ENCODE measurements at regions not wholly inside any gene's neighbourhood (a gene's known extent, or its start where the extent isn't known, plus 50 kb on each side); places are given as distances from the start of the nearest gene placed in this dataset.

DNA sequence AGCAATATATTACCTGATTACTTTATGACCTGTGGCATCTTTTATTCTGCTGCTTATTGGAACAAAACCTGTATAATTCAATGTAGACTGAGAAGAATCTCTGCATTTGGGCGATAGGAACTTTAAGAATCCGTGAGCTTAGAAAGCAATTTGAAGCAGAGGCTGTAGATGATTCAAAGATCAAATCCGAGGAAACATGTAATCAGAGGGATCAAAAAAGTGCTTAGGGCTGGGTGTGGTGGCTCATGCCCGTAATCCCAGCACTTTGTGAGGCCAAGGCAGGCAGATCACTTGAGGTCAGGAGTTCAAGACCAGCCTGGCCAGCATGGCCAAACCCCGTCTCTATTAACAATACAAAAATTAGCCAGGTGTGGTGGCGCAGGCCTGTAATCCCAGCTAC lies 198.4 kb downstream of the MTX2 start:
- WGBS, result 74% methylated on average over 6 of the region's 6 CpGs
- no peak overlapping the region for H3K27ac ChIP-seq (ENCODE audit: low read depth)
- no peaks in the 10 kb centered on the region for H3K36me3 ChIP-seq (ENCODE audit: insufficient read depth)
- no peak for DNase-seq (ENCODE audit: extremely low spot score)
- no peaks in the 10 kb centered on the region for H3K4me1 ChIP-seq (ENCODE audit: insufficient read depth)
- H3K4me3 ChIP-seq (ENCODE audit: low read depth, low read length), result no peak overlapping the region

DNA sequence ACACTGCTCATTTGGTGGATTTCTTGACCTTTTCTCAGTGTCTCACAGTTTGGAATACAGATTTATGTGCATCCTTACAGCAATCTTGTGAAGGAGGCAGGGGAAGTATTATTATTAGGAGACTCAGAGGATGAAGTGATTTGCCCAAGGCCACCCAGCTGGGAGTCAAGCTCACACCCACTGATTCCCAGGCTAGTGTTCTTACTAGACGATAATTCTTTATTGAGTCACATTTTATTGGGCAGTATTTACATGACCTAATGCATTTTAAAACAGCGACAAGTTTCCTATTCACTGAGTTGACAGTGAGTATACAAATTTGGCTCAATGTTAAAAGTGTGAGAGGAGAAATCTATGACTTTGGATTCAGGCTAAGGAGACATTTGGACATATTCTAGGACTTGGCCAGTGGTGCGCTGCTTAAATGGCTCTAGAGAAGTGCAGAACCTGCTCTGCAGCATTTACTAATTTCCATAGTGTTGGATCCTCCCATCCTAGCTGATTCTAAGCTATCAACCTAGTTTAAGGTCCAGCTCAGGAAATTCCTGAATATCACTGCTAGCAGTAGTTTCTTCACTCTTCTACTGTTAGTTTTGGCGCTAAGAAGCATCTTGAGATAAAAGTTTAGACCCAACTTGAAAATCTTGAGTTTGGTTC lies 199.3 kb downstream of the MTX2 start:
- DNase-seq (ENCODE audit: extremely low spot score), result no peak
- WGBS, result 82% methylated on average over 4 of the region's 4 CpGs

DNA sequence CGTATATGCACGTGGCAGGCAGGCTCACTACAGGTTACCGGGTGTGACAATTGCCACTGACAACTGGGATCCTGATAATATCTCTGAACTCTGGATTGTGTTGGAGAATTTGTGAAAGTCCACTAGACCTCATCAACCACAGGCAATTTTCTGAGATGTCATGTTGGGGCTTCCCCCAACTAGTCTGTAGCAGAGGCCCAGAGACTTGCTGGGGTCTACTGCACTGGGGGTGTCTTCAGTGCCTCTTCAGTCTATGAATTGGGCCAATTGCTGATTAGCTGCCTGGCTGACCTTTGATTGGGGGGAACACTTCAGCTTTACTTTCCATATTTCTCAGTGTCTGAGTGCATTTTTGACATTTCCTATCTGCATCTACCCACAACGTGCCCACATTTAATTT lies 201.5 kb downstream of the MTX2 start:
- DNase-seq (ENCODE audit: extremely low spot score), result no peak
- WGBS, result 85% methylated on average over 4 of the region's 4 CpGs
- Histone ChIP-seq H3K27ac (ENCODE audit: low read depth) (no peak overlapping the region), H3K36me3 (ENCODE audit: insufficient read depth) (no peaks in the 10 kb centered on the region), H3K4me1 (ENCODE audit: insufficient read depth) (no peaks in the 10 kb centered on the region), H3K4me3 (ENCODE audit: low read depth, low read length) (no peak overlapping the region)

More for the DNA sequence above, 199.3 kb downstream of the MTX2 start:
- no peak overlapping the region for H3K4me3 ChIP-seq (ENCODE audit: low read depth, low read length)
- H3K36me3 ChIP-seq (ENCODE audit: insufficient read depth), result no peaks in the 10 kb centered on the region
- no peaks in the 10 kb centered on the region for H3K4me1 ChIP-seq (ENCODE audit: insufficient read depth)
- H3K27ac ChIP-seq (ENCODE audit: low read depth), result no peak overlapping the region

DNA sequence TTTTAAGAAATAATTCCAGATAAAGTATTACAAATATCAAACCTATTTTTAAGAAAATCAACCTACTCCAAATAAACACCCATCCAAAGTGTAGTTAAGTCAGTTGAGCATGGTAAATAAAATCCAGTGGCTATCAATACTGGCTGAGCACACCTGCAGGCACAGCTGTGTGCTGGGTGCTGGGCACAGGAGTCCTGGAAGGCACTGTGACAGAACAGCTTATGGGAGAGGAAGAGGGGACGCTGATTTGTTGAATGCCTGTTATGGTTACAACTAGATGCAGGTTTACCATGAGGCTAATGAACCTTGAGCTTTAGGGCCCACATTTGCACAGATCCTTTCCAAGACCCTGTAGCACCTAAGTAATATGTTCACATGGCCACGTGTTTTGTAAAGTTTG lies 202.7 kb downstream of the MTX2 start:
- 89% methylated on average over 2 of the region's 2 CpGs for WGBS
- Histone ChIP-seq H3K4me3 (ENCODE audit: low read depth, low read length) (no peak overlapping the region), H3K27ac (ENCODE audit: low read depth) (no peak overlapping the region), H3K4me1 (ENCODE audit: insufficient read depth) (no peaks in the 10 kb centered on the region), H3K36me3 (ENCODE audit: insufficient read depth) (no peaks in the 10 kb centered on the region)
- DNase-seq (ENCODE audit: extremely low spot score), result no peak

DNA sequence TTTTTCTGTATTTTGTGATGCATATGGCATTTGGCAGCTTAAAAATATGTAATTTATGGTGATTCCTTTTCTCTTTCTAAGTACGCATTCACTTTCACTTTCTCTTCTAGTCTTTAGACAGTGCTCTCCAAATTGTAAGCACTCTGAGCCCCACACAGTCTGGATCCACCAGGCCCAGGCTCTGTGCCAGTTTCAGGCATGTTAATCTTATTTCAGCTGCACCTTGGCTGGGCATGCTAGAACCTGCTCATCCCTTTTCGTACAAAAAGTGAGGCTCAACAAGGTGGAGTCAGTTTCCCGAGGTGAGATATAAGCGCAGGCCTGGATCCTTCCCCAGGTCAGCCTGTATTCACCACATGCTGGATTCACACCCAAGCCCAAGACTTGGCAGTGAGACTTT lies 203.9 kb downstream of the MTX2 start:
- no peak overlapping the region for H3K27ac ChIP-seq (ENCODE audit: low read depth)
- 52% methylated on average over 4 of the region's 4 CpGs for WGBS
- no peak overlapping the region for H3K4me3 ChIP-seq (ENCODE audit: low read depth, low read length)
- no peaks in the 10 kb centered on the region for H3K36me3 ChIP-seq (ENCODE audit: insufficient read depth)
- no peaks in the 10 kb centered on the region for H3K4me1 ChIP-seq (ENCODE audit: insufficient read depth)
- no peak for DNase-seq (ENCODE audit: extremely low spot score)

DNA sequence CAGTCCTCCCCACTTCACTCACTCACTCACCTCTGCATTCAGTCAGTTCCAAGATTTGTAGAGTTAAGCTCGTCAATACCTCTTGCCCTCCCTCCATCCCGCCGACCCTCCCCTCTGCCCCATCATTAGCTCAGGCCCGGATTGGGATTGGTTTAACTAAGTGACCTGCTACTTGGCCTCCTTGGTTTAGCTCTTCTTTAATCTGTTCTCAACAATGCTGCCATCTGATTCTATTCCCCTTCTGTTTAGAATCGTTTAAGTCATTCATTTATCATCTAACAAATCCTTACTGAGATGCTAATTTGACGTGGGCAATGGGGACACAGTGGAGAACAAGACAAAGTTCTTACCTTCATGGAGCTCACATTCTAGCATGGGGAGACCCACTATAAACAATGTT lies 204.6 kb downstream of the MTX2 start:
- no peak overlapping the region for H3K27ac ChIP-seq (ENCODE audit: low read depth)
- DNase-seq (ENCODE audit: extremely low spot score), result no peak
- 90% methylated on average over 6 of the region's 6 CpGs for WGBS
- H3K36me3 ChIP-seq (ENCODE audit: insufficient read depth), result no peaks in the 10 kb centered on the region
- H3K4me3 ChIP-seq (ENCODE audit: low read depth, low read length), result no peak overlapping the region
- no peaks in the 10 kb centered on the region for H3K4me1 ChIP-seq (ENCODE audit: insufficient read depth)

DNA sequence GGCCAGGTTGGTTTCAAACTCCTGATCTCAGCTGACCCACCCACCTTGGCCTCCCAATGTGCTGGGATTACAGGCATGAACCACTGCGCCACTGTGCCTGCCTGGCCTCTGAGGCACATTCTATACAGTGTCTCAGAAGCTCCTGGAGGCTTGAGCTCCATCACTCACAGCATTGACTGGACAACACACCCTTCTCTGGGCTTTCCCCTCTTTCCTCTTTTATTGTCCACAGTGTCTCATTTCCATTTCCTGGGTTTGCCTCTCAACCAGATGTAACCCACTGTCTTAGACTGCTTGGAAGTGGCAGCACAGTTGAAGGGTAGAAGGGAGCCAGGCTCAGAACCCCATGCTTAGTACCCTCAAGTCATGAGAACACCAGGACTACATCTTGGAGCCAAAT lies 208.1 kb downstream of the MTX2 start:
- no peaks in the 10 kb centered on the region for H3K36me3 ChIP-seq (ENCODE audit: insufficient read depth)
- H3K27ac ChIP-seq (ENCODE audit: low read depth), result no peak overlapping the region
- DNase-seq (ENCODE audit: extremely low spot score), result no peak
- no peak overlapping the region for H3K4me3 ChIP-seq (ENCODE audit: low read depth, low read length)
- H3K4me1 ChIP-seq (ENCODE audit: insufficient read depth), result no peaks in the 10 kb centered on the region
- 98% methylated on average over 1 of the region's 1 CpG for WGBS

DNA sequence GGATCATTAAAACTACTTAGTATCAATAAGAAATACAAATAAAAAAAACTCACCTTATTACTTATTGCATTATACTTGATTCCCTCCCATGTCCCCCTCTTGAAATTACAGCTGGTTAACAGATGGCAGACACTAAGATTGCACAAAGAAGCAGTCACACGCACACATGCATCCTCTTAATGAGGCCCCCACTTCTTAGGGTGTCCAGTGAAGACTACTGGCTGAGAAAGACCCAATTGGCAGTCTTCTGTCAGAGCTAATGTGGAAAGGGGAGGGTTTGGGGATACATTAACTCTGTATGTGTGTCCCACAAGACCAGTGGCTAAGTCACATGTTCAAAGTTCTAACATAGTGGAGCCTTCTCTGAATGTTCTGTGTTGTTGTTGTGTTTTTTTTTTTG lies 210.7 kb downstream of the MTX2 start:
- DNase-seq (ENCODE audit: extremely low spot score), result no peak
- Histone ChIP-seq H3K36me3 (ENCODE audit: insufficient read depth) (no peaks in the 10 kb centered on the region), H3K4me1 (ENCODE audit: insufficient read depth) (no peaks in the 10 kb centered on the region), H3K4me3 (ENCODE audit: low read depth, low read length) (no peak overlapping the region), H3K27ac (ENCODE audit: low read depth) (no peak overlapping the region)
- WGBS, result 79% methylated on average over 1 of the region's 1 CpG

DNA sequence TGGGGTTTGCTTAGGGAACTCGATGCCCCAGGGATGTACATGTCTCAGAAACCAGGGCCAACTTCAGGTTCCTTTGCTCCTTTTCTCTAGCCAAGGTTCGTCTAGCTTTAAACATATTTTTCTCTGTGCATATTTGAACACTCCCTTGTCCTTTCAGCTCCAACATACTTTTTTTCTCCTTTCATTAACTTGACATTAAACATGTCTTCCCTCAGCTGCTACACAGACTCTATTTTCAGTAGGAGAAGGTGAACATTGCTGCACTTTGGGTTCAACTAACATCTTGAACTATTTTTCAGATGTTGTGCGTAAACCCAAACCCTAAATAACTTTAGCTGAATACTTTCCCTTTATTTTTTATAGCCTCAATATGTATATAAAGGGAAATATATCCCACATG lies 212.9 kb downstream of the MTX2 start:
- WGBS, result 71% methylated on average over 3 of the region's 3 CpGs
- Histone ChIP-seq H3K36me3 (ENCODE audit: insufficient read depth) (no peaks in the 10 kb centered on the region), H3K27ac (ENCODE audit: low read depth) (no peak overlapping the region), H3K4me3 (ENCODE audit: low read depth, low read length) (no peak overlapping the region), H3K4me1 (ENCODE audit: insufficient read depth) (no peaks in the 10 kb centered on the region)
- no peak for DNase-seq (ENCODE audit: extremely low spot score)

DNA sequence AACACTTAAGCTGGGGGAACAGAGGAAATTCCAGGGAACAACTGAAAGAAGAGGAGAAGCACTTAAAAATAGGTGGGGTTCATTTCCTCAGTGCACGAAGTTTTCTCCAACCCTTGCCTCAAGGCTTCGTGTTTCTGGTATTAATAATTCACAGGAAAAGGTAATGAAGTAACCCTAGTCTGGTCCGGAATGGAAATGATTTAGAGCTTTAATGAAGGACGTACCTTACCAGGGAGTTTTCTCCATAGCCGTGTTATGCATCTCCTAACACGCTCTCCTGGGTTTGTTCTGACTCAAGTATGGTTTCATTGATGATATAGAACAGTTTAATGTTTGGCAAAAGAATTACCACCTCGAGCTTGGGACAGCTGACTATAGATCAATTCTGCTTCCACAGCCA lies 214.2 kb downstream of the MTX2 start:
- no peaks in the 10 kb centered on the region for H3K36me3 ChIP-seq (ENCODE audit: insufficient read depth)
- no peak for DNase-seq (ENCODE audit: extremely low spot score)
- no peak overlapping the region for H3K4me3 ChIP-seq (ENCODE audit: low read depth, low read length)
- H3K4me1 ChIP-seq (ENCODE audit: insufficient read depth), result no peaks in the 10 kb centered on the region
- H3K27ac ChIP-seq (ENCODE audit: low read depth), result no peak overlapping the region
- 74% methylated on average over 7 of the region's 7 CpGs for WGBS

DNA sequence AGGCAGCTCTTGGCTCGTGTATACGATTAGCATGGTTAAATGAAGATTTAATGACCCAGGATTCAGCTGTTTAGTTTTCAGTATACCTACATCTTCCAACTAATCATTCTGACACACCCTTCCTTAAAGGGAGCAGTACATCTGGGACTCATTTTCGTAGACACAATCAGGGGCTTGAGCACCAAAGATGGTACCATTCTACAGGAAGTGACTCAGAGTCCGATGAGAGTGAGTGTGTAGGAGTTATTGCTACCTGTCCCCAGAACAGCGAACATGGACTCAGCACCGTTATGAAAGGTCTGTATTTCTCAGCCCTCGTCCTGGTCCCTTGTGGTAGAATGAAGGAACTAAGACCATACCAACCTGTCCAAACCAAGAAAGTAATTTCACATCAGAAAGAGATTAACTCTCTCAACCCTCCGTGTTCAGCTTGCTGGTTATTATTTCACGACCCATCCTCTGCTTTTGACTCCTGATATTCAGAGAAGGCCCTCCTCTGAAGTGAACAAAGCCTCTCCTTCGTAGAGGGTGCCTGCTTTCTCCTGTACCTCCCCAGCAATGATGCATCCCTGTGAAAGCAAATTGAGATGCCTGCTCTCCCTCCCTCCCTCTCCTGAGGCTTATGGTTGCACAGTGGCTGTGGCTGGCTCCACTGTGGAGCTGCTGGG lies 214.8 kb downstream of the MTX2 start:
- no peak for DNase-seq (ENCODE audit: extremely low spot score)
- 85% methylated on average over 10 of the region's 10 CpGs for WGBS
- Histone ChIP-seq H3K36me3 (ENCODE audit: insufficient read depth) (no peaks in the 10 kb centered on the region), H3K4me1 (ENCODE audit: insufficient read depth) (no peaks in the 10 kb centered on the region), H3K4me3 (ENCODE audit: low read depth, low read length) (no peak overlapping the region), H3K27ac (ENCODE audit: low read depth) (no peak overlapping the region)

DNA sequence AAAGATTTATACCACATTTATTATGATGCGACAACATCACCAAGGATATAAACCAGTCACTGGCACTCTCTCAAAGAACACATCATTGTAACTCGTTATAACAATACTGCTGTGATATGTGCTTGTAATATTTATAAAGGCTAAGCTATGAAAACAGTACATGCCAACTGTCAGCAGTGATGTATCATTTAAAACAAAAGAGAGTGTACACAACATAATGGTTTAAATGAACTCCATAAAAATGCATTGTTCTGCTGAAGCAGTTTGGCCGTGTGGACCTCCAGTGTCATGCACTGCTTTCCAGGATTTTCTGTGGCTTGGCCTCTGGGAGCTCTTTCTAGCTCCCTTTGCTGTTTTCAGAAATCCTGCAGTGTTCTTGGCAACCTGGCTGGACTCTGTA lies 215.6 kb downstream of the MTX2 start:
- peak; percentile 48 for DNase-seq (ENCODE audit: extremely low spot score)
- 39% methylated on average over 3 of the region's 3 CpGs for WGBS
- Histone ChIP-seq H3K36me3 (ENCODE audit: insufficient read depth) (no peaks in the 10 kb centered on the region), H3K27ac (ENCODE audit: low read depth) (no peak overlapping the region), H3K4me3 (ENCODE audit: low read depth, low read length) (no peak overlapping the region), H3K4me1 (ENCODE audit: insufficient read depth) (no peaks in the 10 kb centered on the region)

DNA sequence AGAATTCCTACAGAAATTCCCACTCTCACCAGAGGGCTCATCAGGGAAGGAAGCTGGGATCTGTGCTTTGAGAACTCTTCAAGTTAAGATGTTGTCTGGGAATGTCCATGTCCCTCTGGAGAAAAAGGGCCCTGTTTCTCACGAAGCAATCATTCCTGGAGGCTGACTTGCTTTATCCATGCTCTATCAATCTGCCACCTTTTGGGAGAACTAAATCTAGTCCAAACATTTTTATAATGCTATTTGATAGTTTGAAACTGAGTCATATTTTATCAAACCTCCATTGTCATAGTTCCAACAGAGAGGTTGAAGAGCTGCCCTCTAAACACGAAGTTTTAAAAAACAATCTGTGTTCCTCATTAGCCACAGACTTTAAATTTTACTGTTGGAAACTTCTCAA lies 219.2 kb downstream of the MTX2 start:
- 73% methylated on average over 2 of the region's 2 CpGs for WGBS
- H3K36me3 ChIP-seq (ENCODE audit: insufficient read depth), result no peaks in the 10 kb centered on the region
- DNase-seq (ENCODE audit: extremely low spot score), result no peak
- no peaks in the 10 kb centered on the region for H3K4me1 ChIP-seq (ENCODE audit: insufficient read depth)
- H3K27ac ChIP-seq (ENCODE audit: low read depth), result no peak overlapping the region
- H3K4me3 ChIP-seq (ENCODE audit: low read depth, low read length), result no peak overlapping the region

DNA sequence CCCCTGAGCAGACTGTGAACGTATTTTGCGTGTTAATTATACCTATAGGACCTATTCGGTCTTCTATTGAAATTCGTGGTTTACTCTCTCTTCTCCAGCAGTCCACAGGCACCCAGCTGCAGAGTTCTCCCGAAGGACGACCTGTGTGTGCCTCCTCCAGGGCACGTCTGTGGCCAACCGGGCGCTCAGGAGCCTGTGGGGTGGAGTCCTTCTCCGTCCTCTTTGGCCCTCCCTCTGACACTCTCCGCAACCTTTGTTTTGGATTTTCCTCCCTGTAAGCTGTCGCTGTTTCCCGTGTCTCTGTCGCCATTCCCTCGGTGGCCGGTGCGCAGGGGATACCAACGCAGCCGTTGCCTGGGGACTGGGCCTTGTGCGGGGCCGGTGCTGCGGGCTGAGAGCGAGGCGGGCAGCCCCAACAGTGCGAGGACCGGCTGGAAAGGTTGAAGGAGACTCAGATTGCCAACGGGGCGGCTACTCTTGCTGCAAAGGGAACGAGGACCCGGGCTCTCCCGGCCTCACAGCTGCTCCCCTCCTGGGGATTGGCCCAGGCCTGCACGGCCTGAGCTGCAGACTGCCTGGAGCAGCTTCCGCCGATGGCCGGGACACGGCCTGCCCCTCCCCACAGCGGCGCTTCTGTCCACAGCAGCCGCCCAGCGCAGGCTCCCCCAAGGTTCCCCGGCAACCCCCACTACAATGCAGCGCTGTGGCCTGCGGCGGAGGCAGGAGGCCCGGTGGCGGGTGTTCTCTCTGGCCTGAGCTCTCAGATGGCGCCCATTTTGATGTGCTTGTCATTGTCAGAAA lies 221.0 kb downstream of the MTX2 start:
- no peak overlapping the region for H3K4me3 ChIP-seq (ENCODE audit: low read depth, low read length)
- WGBS, result 61% methylated on average over 47 of the region's 47 CpGs
- peak; percentile 26 for DNase-seq (ENCODE audit: extremely low spot score)
- H3K36me3 ChIP-seq (ENCODE audit: insufficient read depth), result no peaks in the 10 kb centered on the region
- H3K27ac ChIP-seq (ENCODE audit: low read depth), result peak overlapping the region; percentile 81
- H3K4me1 ChIP-seq (ENCODE audit: insufficient read depth), result no peaks in the 10 kb centered on the region

All from urinary bladder (tissue), 3 donors.